Inferior parietal cortex (tissue), 1 donor: ENCODE measurements at regions not wholly inside any gene's neighbourhood (a gene's known extent, or its start where the extent isn't known, plus 50 kb on each side); places are given as distances from the start of the nearest gene placed in this dataset.
"Not testable (repeated sequence)": the region's sequence is repeated elsewhere in the genome, so short reads cannot be mapped to it uniquely, and the experiment has no call there.

Experiments used
- DNase-seq: peaks from one replicate; pipeline ENCODE4 v3.0.0-alpha.2; 2016; ENCODE audit errors: extremely low spot score

- no peak for DNase-seq
These were observed 365.8 kb upstream of the RND3 start for GRCh38 chr2:150853263-150853662.

DNA sequence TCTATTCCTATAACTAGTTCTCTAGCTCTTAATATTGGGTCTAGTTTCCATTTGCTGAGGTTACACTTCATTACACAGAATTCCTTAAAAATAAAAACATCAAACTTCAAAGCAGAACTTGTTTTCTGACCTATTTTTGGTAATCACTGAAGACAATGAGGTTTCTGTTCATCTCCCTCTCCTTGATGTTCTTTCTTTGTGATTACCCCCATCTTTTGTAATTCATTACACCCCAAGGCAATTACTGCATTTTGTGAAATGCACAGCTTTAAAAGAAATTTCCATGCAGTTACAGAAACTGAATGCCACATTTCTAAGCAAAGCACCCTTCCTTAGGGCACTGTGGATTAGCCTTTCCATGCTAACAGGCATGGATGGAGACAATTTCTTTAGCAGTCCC lies 363.2 kb upstream of the RND3 start:
- DNase-seq: no peak

DNA sequence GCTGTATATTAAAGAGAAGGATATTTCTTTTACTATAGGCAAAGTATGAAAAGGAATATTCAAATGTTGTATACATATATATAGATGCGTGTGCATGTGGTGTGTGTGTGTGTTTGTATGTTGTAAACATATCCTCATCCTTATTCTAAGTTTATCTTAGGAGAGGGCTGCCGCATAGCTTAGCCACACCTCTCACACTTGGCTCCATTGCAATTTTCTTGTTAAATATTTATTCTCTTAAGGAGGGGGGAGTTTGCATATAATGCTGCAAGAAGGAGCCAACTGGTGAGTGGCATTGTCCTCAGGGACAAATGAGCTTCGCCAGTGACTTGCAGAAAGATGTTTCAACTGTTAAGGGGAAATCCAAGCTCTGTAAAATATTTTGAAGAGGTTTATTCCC lies 360.1 kb upstream of the RND3 start:
- DNase-seq: no peak

DNA sequence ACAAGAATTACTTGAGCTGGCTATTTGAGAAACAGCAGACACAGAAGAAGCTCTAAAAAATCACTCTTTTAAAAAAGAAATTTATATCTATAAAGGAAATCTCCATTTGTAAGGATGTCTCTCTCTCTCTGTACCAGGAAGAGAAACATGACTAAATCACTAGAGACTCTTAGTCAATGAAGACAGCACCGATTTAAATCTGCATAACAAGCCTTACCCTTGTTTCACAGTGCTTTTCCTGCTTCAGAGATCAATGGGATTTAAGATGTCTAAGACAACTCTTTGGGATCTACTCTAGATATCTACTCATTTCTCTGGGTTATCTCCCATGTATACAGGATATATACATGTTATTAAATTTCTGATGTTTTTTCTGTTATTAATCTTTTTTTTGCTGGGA lies 359.2 kb upstream of the RND3 start:
- no peak for DNase-seq

- no peak for DNase-seq
These were observed 345.2 kb upstream of the RND3 start for GRCh38 chr2:150832686-150833085.

DNA sequence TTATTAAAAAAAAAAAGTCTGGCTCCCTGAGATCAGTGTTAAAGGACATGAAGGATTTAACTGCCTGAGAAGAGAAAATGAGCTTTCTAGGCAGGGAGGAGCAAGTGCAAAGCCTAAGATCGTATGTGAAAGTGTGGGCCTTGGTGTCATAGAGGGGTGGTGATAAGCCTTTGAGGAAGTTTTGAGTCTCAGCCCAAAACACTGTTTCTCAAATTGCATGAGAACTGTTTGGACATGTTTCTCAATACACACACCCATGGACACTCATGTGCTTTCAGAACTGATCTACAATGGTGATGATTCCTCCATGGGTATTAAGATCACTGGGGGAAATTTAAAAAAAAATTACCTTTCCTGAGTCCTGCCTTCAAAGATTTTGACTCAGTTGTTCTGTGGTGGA lies 336.7 kb upstream of the RND3 start:
- DNase-seq: no peak

- no peak for DNase-seq
These were observed 330.0 kb upstream of the RND3 start for GRCh38 chr2:150817422-150817821.

- no peak for DNase-seq
These were observed 325.3 kb upstream of the RND3 start for GRCh38 chr2:150812664-150813367.

DNA sequence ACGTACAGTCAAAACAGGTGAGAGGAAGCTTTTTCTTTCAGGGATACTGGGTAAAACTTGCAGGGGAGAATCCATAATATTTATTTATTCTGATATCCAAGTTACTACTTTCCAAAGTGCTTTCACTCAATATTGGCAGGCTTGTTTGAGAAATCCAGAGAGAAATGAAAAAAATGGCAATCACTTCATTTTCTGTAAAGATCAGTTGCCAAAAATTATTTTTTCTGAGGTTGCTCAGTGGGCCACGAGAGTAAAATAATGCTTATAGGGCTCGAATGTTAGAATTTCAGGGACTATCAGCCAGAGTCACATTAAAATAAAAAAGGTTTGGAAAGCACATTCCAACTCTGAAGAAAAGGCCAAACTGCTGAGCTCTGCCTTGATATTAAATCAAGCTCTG lies 324.6 kb upstream of the RND3 start:
- no peak for DNase-seq

GRCh38 chr2:150811259-150811855 lies 323.9 kb upstream of the RND3 start:
- peak; percentile 8 for DNase-seq

- DNase-seq: no peak
These were observed 321.6 kb upstream of the RND3 start for GRCh38 chr2:150809103-150809502.

- no peak for DNase-seq
These were observed 318.9 kb upstream of the RND3 start for GRCh38 chr2:150806336-150806735.

DNA sequence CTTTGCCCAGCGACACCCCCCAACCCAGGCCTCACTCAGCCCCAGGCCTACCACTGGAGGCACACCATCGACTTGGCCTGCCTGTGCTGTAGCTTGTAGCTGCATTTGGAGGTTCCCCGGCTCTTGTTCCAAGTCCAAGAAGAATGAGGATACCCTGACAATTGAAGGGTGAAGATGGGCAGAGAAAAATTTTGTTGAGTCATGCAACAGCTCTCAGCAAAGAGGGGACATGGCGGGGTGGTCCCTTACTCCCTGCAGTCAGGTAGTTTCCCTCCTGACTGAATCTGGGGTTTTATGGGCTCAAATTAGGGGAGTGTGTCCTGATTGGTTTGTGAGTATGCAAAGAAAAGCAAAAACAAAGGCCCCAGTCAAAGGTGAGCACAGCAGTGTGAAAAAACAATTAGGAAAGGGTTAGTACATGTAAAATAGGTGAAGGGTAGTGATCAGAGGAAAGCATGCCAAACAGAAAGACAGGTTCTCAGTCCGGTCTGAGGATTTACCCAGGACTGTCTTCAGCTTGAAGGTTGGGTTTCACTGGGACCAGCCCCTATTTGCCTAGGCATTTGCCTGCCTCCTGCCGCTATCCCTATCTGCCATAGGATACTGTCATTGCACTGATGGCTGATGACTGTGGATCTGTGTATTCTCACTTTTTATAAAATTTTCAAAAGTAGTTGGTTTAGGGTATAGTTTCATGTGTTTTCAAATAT lies 316.4 kb upstream of the RND3 start:
- DNase-seq: no peak

- no peak for DNase-seq
These were observed 315.2 kb upstream of the RND3 start for GRCh38 chr2:150802635-150803034.

GRCh38 chr2:150796236-150796635 lies 308.8 kb upstream of the RND3 start:
- DNase-seq: not testable (repeated sequence)

DNA sequence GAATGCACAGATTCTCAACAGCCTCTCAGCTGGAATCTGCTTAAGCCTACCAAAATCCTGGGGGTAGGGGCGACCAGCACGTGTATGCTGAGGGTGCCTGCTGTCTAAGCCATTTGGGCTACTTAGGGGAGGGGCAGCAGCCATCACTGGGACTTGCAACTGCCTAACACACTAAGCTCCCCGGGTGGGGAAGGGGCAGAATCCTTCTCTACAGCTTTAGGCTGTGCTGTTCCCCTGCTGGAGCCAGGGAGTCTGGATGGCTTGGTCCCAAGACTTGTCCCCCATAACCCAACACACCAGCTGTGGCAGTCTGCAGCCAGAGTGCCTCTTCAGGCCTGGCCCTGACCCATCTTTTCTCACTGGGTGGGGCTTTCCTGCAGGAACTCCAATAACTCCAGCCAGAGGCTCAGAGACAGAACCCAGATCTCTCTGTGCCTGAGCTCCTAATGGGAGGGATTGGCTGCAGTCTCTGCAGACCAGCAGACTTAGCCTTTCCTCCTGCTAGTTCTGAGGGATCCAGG lies 305.4 kb upstream of the RND3 start:
- no peak for DNase-seq

- DNase-seq: no peak
These were observed 304.1 kb upstream of the RND3 start for GRCh38 chr2:150791567-150791966.

DNA sequence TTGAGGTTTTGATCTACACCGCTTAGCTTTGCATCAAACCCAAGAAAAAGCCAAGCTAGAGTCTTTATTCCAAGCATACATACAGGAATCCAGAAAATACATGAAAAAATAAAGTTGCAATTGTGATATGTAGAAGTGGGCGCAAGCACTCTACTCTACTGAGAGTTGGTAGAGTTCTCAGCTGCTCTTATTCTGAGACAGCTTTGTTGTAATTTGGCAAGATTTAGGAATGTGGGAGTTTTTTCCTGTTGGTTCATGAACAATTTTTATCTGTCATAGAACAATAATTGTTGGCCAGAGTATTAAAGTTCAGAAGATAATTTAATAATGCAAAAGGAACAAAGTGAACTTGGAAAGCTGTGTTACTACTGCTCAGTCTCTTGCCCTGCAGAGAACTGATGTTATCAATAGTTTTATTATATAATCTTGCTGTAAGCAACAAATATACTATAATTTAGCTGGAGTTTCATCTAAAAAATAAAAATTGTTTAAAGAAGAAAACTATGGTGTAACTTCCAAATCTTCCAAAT lies 302.0 kb upstream of the RND3 start:
- no peak for DNase-seq

GRCh38 chr2:150788426-150789140 lies 301.1 kb upstream of the RND3 start:
- DNase-seq: no peak

DNA sequence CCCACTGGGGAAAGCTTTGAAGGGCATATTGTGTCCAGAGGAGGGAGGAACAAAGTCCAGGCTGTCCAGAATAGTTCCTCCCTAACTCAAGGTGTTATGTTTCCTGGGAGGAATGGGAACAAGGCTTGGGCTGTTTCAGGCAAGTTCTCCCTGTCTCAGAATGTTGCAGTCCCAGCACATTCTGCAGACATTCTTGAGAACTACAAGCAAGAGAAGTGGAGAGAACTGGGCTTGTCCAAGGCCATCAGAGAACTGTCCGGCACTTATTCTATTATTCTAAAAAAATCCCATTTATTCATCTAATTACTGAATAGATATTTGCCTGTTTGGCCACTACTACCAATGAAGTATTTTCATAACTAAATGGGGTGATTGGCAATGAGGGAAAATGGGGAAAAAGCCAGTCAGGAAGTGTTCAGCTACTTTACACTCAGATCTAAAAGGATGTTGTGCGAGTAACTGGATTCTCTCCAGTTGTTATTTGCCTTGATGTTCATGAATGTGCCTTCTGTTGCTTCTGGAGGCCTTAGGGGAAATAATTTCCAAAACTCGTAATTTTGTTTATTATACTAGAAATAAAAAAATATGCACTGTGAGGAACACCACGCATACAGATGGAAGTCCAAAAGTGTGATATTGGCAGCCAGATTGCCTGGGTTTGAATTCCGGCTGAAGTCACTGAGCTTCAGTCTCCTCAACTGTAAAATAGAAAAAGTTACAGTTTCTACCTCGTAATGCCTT lies 300.1 kb upstream of the RND3 start:
- no peak for DNase-seq

- DNase-seq: no peak
These were observed 296.9 kb upstream of the RND3 start for GRCh38 chr2:150784389-150784788.
